Right renal pelvis (tissue), 4 donors: ENCODE measurements at regions not wholly inside any gene's neighbourhood (a gene's known extent, or its start where the extent isn't known, plus 50 kb on each side); places are given as distances from the start of the nearest gene placed in this dataset.

Experiments used
- DNase-seq, 4 donors: peaks; one replicate each; pipeline ENCODE4 v3.0.0-alpha.2; 2013; ENCODE audit warnings: low read depth in 4 of 4, low spot score in 3 of 4, missing footprints in 1 of 4

GRCh38 chr2:22737144-22737543, 647.8 kb upstream of the KLHL29 start:
- no peak for DNase-seq

GRCh38 chr2:22741216-22741615, 643.8 kb upstream of the KLHL29 start:
- DNase-seq, result no peak

GRCh38 chr2:22748909-22749308, 636.1 kb upstream of the KLHL29 start:
- no peak for DNase-seq

GRCh38 chr2:22753476-22753875, 631.5 kb upstream of the KLHL29 start:
- DNase-seq, result no peak

- no peak for DNase-seq
These were observed 628.5 kb upstream of the KLHL29 start for GRCh38 chr2:22756276-22757043.

GRCh38 chr2:22769497-22769896, 615.5 kb upstream of the KLHL29 start:
- no peak for DNase-seq

GRCh38 chr2:22784566-22784965, 600.4 kb upstream of the KLHL29 start:
- no peak for DNase-seq

- no peak for DNase-seq
These were observed 598.2 kb upstream of the KLHL29 start for GRCh38 chr2:22786817-22787216.

GRCh38 chr2:22787745-22788144, 597.2 kb upstream of the KLHL29 start:
- no peak for DNase-seq

- no peak for DNase-seq
These were observed 596.1 kb upstream of the KLHL29 start for GRCh38 chr2:22788749-22789327.

GRCh38 chr2:22795287-22795866, 589.6 kb upstream of the KLHL29 start:
- no peak for DNase-seq

GRCh38 chr2:22798386-22798785, 586.6 kb upstream of the KLHL29 start:
- no peak for DNase-seq

- DNase-seq, result no peak
These were observed 584.6 kb upstream of the KLHL29 start for GRCh38 chr2:22800412-22800811.

GRCh38 chr2:22801071-22801470, 583.9 kb upstream of the KLHL29 start:
- no peak for DNase-seq

GRCh38 chr2:22801970-22802369, 583.0 kb upstream of the KLHL29 start:
- no peak for DNase-seq

- no peak for DNase-seq
These were observed 577.1 kb upstream of the KLHL29 start for GRCh38 chr2:22807872-22808271.

- DNase-seq, result no peak
These were observed 574.4 kb upstream of the KLHL29 start for GRCh38 chr2:22810602-22811001.

- DNase-seq, result no peak
These were observed 572.8 kb upstream of the KLHL29 start for GRCh38 chr2:22812065-22812680.

GRCh38 chr2:22817197-22817596, 567.8 kb upstream of the KLHL29 start:
- DNase-seq, result no peak

- DNase-seq, result no peak
These were observed 563.5 kb upstream of the KLHL29 start for GRCh38 chr2:22821458-22821857.

- DNase-seq, result no peak
These were observed 562.1 kb upstream of the KLHL29 start for GRCh38 chr2:22822835-22823234.

- no peak for DNase-seq
These were observed 560.4 kb upstream of the KLHL29 start for GRCh38 chr2:22824618-22825017.
